Lung (tissue), 11 donors: ENCODE measurements at regions not wholly inside any gene's neighbourhood (a gene's known extent, or its start where the extent isn't known, plus 50 kb on each side); places are given as distances from the start of the nearest gene placed in this dataset.

Experiments used
- ATAC-seq: fragments of 200-7000 bp; cut with Tn5 transposase; one replicate; pipeline ENCODE4 v1.9.1; 2020; ENCODE audit warnings: moderate number of reproducible peaks; ENCODE audit not compliant: insufficient read depth, low FRiP score
- DNase-seq, 3 donors: peaks; one replicate each; pipeline ENCODE4 v3.0.0-alpha.2; 2013 to 2017
- H3K27ac ChIP-seq, 2 donors: one replicate each; pipeline ENCODE4 v1.5.1; 2013; ENCODE audit warnings: mild to moderate bottlenecking in 2 of 2, moderate library complexity in 2 of 2, control low read depth in 1 of 2, inconsistent platforms in 1 of 2, low read depth in 1 of 2, low read length in 1 of 2
- H3K27me3 ChIP-seq, 3 donors: one replicate each; pipeline ENCODE4 v1.5.1; 2013; ENCODE audit warnings: low read length in 2 of 3; ENCODE audit not compliant: control insufficient read depth in 3 of 3, insufficient read depth in 3 of 3
- H3K36me3 ChIP-seq, 4 donors: one replicate each; pipeline ENCODE4 v1.5.1; 2013; ENCODE audit warnings: low read length in 4 of 4, mild to moderate bottlenecking in 1 of 4, moderate library complexity in 1 of 4; ENCODE audit not compliant: control insufficient read depth in 4 of 4, insufficient read depth in 4 of 4
- H3K4me1 ChIP-seq, 5 donors: one replicate each; pipeline ENCODE4 v1.5.1; 2013; ENCODE audit warnings: low read length in 5 of 5, mild to moderate bottlenecking in 2 of 5, moderate library complexity in 1 of 5; ENCODE audit not compliant: control insufficient read depth in 5 of 5, insufficient read depth in 5 of 5
- H3K4me3 ChIP-seq: one replicate; pipeline ENCODE4 v1.5.1; 2013; ENCODE audit warnings: mild to moderate bottlenecking, control low read depth, moderate library complexity
- H3K9ac ChIP-seq, 2 donors: one replicate each; pipeline ENCODE4 v1.5.1; 2013; ENCODE audit warnings: low read length in 2 of 2, control low read depth in 1 of 2; ENCODE audit not compliant: insufficient read depth in 1 of 2
- H3K9me3 ChIP-seq, 4 donors: one replicate each; pipeline ENCODE4 v1.5.1; 2013; ENCODE audit warnings: low read length in 3 of 4, mild to moderate bottlenecking in 1 of 4, moderate library complexity in 1 of 4; ENCODE audit not compliant: control insufficient read depth in 4 of 4, insufficient read depth in 3 of 4
- CTCF ChIP-seq: IDR thresholded peaks from 2 replicates; pipeline ENCODE4 v1.5.1; 2012; ENCODE audit warnings: mild to moderate bottlenecking; ENCODE audit errors: control extremely low read depth, extremely low read depth
- WGBS, 2 donors: extraction: QIAGEN DNeasy Blood & Tissue Kit; methylation state at CpG; one replicate each; pipeline ENCODE4 v1.1.7; 2013; 5-methylcytosine and 5-hydroxymethylcytosine counted together
- donor health status: control.
- donor health status: control.
- donor health status: Bipolar disorder and iron deficiency.
- donor health status: healthy.
- donor health status: DM: yes; HTN: yes; CAD: no.

- H3K36me3 ChIP-seq, result no peaks in the 10 kb centered on the region
- H3K4me1 ChIP-seq, result no peaks in the 10 kb centered on the region
- DNase-seq, result peak in 2 of 3 donors; percentile 9 to 43
Observed at GRCh38 chr16:60563166-60563565, 1473.1 kb downstream of the CDH8 start.

GRCh38 chr16:60558936-60559335 lies 1477.3 kb downstream of the CDH8 start:
- Histone ChIP-seq H3K36me3 (no peaks in the 10 kb centered on the region), H3K9me3 (no peaks in the 10 kb centered on the region), H3K9ac (no peak overlapping the region), H3K27ac (no peak overlapping the region), H3K27me3 (no peaks in the 10 kb centered on the region), H3K4me1 (no peaks in the 10 kb centered on the region), H3K4me3 (no peak overlapping the region)
- DNase-seq (no peak), ATAC-seq (no peak)
- 74 to 89% methylated on average over 1 of the region's 1 CpG for WGBS, 2 donors
- no peak for TF ChIP-seq CTCF

More at GRCh38 chr16:60563166-60563565, 1473.1 kb downstream of the CDH8 start:
- H3K27ac ChIP-seq, result no peak overlapping the region
- TF ChIP-seq CTCF, result no peak
- no peak for ATAC-seq
- H3K9ac ChIP-seq, result no peak overlapping the region
- H3K9me3 ChIP-seq, result no peaks in the 10 kb centered on the region
- no peaks in the 10 kb centered on the region for H3K27me3 ChIP-seq
- no peak overlapping the region for H3K4me3 ChIP-seq

DNA sequence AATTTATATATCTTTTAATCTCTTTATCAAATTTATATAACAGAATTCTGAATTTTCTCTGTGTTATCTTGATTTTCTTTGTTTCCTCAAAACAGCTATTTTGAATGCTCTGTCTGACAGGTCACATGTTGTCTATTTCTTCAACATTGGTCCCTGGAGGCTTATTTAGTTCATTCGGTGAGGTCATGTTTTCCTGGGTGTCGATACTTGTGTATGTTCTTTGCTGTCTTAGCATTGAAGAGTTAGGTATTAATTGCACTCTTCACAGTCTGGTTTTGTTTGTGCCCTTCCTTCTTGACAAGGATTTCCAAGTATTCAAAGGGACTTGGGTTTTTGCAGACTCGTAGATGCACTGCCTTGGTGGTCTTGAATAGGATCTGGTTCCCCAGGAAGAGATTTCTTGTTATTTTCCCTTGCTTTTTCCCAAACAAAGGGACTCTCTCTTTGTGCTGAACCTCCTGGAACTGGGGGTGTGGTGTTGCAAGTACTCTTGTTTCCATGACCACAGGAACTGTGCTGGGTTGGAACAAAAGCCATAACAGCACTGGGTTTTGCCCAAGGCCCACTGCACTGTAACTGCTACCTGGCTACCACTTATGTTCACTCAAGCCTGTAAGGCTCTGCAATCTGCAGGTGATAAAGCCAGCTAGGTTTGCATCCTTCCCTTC lies 1483.0 kb downstream of the CDH8 start:
- no peaks in the 10 kb centered on the region for H3K4me1 ChIP-seq
- no peaks in the 10 kb centered on the region for H3K36me3 ChIP-seq
- ATAC-seq, result no peak
- no peak overlapping the region for H3K27ac ChIP-seq
- no peaks in the 10 kb centered on the region for H3K27me3 ChIP-seq
- DNase-seq, result no peak
- no peaks in the 10 kb centered on the region for H3K9me3 ChIP-seq
- H3K4me3 ChIP-seq, result no peak overlapping the region
- TF ChIP-seq CTCF, result no peak
- WGBS, 2 donors, result 62 to 94% methylated on average over 3 of the region's 3 CpGs
- H3K9ac ChIP-seq, result no peak overlapping the region

- Histone ChIP-seq H3K9me3 (peaks cover 0 to 2% (median under 1%) of the 10 kb centered on the region in 4 donors), H3K27me3 (no peaks in the 10 kb centered on the region), H3K9ac (no peak overlapping the region), H3K36me3 (no peaks in the 10 kb centered on the region), H3K4me3 (no peak overlapping the region), H3K4me1 (no peaks in the 10 kb centered on the region), H3K27ac (no peak overlapping the region)
- no peak for TF ChIP-seq CTCF
- ATAC-seq (no peak), DNase-seq (no peak)
- 74 to 88% methylated on average over 1 of the region's 1 CpG for WGBS, 2 donors
Observed at GRCh38 chr16:60541535-60541934, 1494.7 kb downstream of the CDH8 start.
